GM19438 (cell line): ENCODE measurements at regions not wholly inside any gene's neighbourhood (a gene's known extent, or its start where the extent isn't known, plus 50 kb on each side); places are given as distances from the start of the nearest gene placed in this dataset.

Experiments
- ATAC-seq: cut with Tn5 transposase; IDR thresholded peaks from one replicate; pipeline ENCODE4 v1.9.1; 2021; ENCODE audit warnings: low read depth; ENCODE audit not compliant: unreplicated experiment

DNA sequence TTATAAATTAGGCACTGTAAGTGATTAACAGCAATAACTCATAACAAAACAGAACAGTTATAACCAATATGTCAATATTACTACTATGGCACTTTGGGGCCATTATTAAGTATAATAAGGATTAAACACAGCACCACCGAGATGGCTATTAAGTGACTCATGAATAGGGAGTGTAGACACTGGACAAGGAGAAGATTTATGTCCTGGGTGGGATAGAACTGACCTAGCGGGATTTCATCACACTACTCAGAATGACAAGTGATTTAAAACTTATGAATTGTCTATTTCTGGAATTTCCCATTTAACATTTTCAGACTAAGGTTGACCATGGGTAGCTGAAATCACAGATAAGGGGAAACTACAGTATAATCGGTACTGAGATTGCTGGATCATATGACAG is 79.0 kb upstream of the SLC7A1 start:
- no peak for ATAC-seq

DNA sequence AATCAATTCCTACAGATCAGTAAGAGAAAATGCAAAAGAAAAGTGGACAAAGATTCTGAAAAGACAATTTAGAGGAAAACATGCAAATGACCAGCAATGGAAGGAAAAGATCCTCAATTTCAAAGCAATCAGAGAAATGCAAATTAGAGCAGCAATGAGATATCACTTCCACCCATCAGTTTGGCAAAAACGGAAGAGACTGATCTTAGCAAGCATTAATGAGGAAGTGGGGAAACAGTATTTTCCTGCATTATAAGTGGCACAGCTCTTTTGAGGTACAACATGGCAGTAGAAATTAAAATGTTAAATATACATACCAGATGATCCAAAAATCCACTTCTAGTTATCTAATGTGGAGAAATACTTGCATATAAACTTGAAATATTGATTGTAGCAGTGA is 69.1 kb upstream of the SLC7A1 start:
- ATAC-seq, result no peak

DNA sequence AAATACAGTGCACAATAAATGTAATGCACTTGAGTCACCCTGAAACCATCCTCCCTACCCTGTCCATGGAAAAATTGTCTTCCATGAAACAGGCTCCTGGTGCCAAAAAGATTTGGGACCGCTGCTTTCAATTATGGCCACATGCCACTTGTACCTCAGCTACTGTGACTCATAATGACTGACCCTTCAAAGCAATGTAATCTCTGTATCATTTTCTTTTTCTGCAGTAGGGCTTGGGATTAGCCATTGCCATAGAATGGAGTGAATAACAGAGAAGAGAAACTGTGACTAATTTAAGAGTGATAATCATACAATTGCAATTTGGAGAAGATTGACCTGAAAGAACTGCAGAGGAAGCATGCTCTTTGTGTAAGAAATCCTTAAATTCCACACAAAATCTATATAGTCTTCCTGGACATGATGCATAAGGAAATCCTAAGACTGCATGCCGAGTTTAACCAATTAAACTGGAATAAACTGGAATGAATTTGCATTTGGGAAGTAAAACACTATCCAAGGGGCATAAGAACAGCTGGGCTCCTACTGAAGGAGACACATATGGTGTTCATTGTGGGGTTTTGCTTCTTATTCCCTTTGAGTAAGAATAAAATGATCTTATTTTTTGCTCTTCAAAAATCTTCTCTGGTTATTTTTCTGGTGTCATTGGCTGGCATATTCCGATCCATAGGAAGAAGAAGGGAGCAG is 59.5 kb upstream of the SLC7A1 start:
- no peak for ATAC-seq

DNA sequence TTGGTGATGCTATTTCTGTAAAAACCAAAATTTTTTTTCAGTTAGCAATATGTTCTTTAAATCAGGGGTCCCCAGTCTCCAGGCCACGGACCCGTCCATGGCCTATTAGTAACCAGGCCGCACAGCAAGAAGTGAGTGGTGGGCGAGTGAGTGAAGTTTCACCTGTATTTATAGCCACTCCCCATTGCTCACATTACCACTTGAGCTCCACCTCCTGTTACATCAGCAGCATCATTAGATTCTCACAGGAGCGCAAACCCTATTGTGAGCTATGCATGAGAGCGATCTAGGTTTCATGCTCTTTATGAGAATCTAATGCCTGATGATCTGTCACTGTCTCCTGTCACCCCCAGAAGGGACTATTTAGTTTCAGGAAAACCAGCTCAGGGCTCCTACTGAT is 58.9 kb upstream of the SLC7A1 start:
- no peak for ATAC-seq

DNA sequence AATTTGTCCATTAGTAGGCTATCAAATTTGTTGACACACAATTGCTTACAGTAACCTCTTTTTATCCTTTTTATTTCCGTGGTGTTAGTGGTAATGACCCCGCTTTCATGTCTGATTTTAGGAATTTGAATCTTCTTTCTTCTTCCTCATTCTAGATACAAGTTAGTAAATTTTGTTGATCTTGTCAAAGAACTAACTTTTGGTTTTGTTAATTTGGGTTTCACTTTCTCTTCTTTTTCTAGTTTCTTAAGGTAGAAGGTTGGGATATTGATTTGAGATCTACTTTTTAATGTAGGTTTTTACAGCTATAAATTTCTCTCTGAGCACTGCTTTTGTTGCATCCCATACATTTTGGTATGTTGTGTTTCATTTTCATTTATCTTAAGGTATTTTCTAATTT is 53.3 kb upstream of the SLC7A1 start:
- no peak for ATAC-seq
